22Rv1 (cell line): ENCODE measurements at regions not wholly inside any gene's neighbourhood (a gene's known extent, or its start where the extent isn't known, plus 50 kb on each side); places are given as distances from the start of the nearest gene placed in this dataset.

Experiments used
- CTCF ChIP-seq: fragments of 450-650 bp; IDR thresholded peaks from 2 replicates; pipeline ENCODE4 v1.5.1; 2017; ENCODE audit warnings: mild to moderate bottlenecking
- ZFX ChIP-seq: fragments of 450-650 bp; IDR thresholded peaks from 2 replicates; pipeline ENCODE4 v1.6.1; 2017; ENCODE audit warnings: antibody characterized with exemption, borderline replicate concordance

GRCh38 chr1:13878451-13878850 lies 178.5 kb downstream of the PRDM2 start:
- no peak for TF ChIP-seq CTCF
- TF ChIP-seq ZFX: no peak
